SK-N-SH (cell line): ENCODE measurements at regions not wholly inside any gene's neighbourhood (a gene's known extent, or its start where the extent isn't known, plus 50 kb on each side); places are given as distances from the start of the nearest gene placed in this dataset.

ENCODE experiments used
- CTCF ChIA-PET: fragments of 300-600, 350-600 bp; formaldehyde crosslinking; extraction: SDS; loops from one replicate; lab custom pipeline; 2021; lab: Yijun Ruan, JAX
- POLR2A ChIA-PET: fragments of 350-600 bp; sonication (Branson Sonifier 250); formaldehyde crosslinking; extraction: SDS; loops from one replicate; lab custom pipeline; 2020; ENCODE audit warnings: antibody characterized with exemption, inconsistent platforms; lab: Yijun Ruan, JAX
- DNase-seq: peaks from one replicate; pipeline ENCODE4 v3.0.0; 2012
- H2AFZ ChIP-seq: fragments of 200-600 bp; sonication (generic); 2 replicates; pipeline ENCODE4 v1.8.1; 2016; ENCODE audit warnings: antibody characterized with exemption, mild to moderate bottlenecking, low read depth
- H3F3A ChIP-seq: fragments of 200-600 bp; sonication (generic); replicated peaks from 2 replicates; pipeline ENCODE3; 2016; ENCODE audit warnings: antibody characterized with exemption, mild to moderate bottlenecking; ENCODE audit not compliant: insufficient read depth
- H3K27ac ChIP-seq, 2 experiments: fragments of 200-500 bp in 1 of 2; fragments of 200-600 bp in 1 of 2; sonication (Bioruptor generic) in 1 of 2; sonication (generic), shearing (Covaris generic) in 1 of 2; 2 replicates each; pipeline versions ENCODE4 v1.5.1 to v1.6.1; 2014 to 2016; ENCODE audit warnings: low read depth in 2 of 2, inconsistent platforms in 1 of 2, low read length in 1 of 2, mild to moderate bottlenecking in 1 of 2, mixed read lengths in 1 of 2
- H3K27me3 ChIP-seq: fragments of 200-600 bp; sonication (generic), shearing (Covaris generic); 2 replicates; pipeline ENCODE4 v1.6.1; 2016; ENCODE audit warnings: mixed run types; ENCODE audit not compliant: insufficient read depth
- H3K36me3 ChIP-seq, 2 experiments: fragments of 200-500 bp in 1 of 2; fragments of 200-600 bp in 1 of 2; sonication (Bioruptor generic) in 1 of 2; sonication (generic) in 1 of 2; replicated peaks in 1 of 2; 2 replicates each; pipeline versions ENCODE3 to v1.5.1; 2014 to 2016; ENCODE audit warnings: low read length in 1 of 2, mild to moderate bottlenecking in 1 of 2; ENCODE audit not compliant: insufficient read depth in 2 of 2, control insufficient read depth in 1 of 2
- H3K4me1 ChIP-seq, 2 experiments: fragments of 200-500 bp in 1 of 2; fragments of 200-600 bp in 1 of 2; sonication (Bioruptor generic) in 1 of 2; sonication (generic), shearing (Covaris generic) in 1 of 2; 2 replicates each; pipeline versions ENCODE4 v1.5.1 to v1.6.1; 2014 to 2016; ENCODE audit warnings: low read depth in 1 of 2, low read length in 1 of 2, mixed run types in 1 of 2; ENCODE audit not compliant: insufficient read depth in 2 of 2, control insufficient read depth in 1 of 2
- H3K4me2 ChIP-seq: fragments of 200-600 bp; sonication (generic), shearing (Covaris generic); 2 replicates; pipeline ENCODE4 v1.6.1; 2017; ENCODE audit warnings: mixed run types
- H3K4me3 ChIP-seq, 2 experiments: fragments of 200-500 bp in 1 of 2; fragments of 200-600 bp in 1 of 2; sonication (Bioruptor generic) in 1 of 2; sonication (generic), shearing (Covaris generic) in 1 of 2; 2 replicates each; pipeline versions ENCODE4 v1.5.1 to v1.8.1; 2014 to 2016; ENCODE audit warnings: low read depth in 2 of 2, inconsistent platforms in 1 of 2, low read length in 1 of 2, mild to moderate bottlenecking in 1 of 2, mixed read lengths in 1 of 2, moderate library complexity in 1 of 2
- H3K79me2 ChIP-seq: fragments of 200-600 bp; sonication (generic); 2 replicates; pipeline ENCODE4 v1.8.1; 2017; ENCODE audit warnings: mild to moderate bottlenecking; ENCODE audit not compliant: insufficient read depth
- H3K9ac ChIP-seq: fragments of 200-600 bp; sonication (generic); 2 replicates; pipeline ENCODE4 v1.6.1; 2017; ENCODE audit warnings: mixed run types
- H3K9me2 ChIP-seq: fragments of 200-600 bp; sonication (generic); 2 replicates; pipeline ENCODE4 v1.6.1; 2017; ENCODE audit warnings: mixed run types
- H3K9me3 ChIP-seq: fragments of 200-600 bp; sonication (generic); 2 replicates; pipeline ENCODE4 v1.6.1; 2017; ENCODE audit warnings: mixed run types, mild to moderate bottlenecking, moderate library complexity
- H4K20me1 ChIP-seq: fragments of 200-600 bp; sonication (generic); 2 replicates; pipeline ENCODE4 v1.6.1; 2017; ENCODE audit warnings: mild to moderate bottlenecking, mixed run types; ENCODE audit not compliant: insufficient read depth
- EZH2phosphoT487 ChIP-seq: fragments of 200-600 bp; sonication (generic); IDR thresholded peaks from 2 replicates; pipeline ENCODE4 v1.6.1; 2017; ENCODE audit warnings: low read depth, mixed run types, mild to moderate bottlenecking, antibody characterized with exemption, moderate library complexity, borderline replicate concordance
- FOXJ3 ChIP-seq: sonication (generic); formaldehyde crosslinking; IDR thresholded peaks from 2 replicates; pipeline ENCODE4 v1.5.1; 2020; ENCODE audit warnings: mild to moderate bottlenecking, missing genetic modification reagents
- FOXM1 ChIP-seq: IDR thresholded peaks from 2 replicates; pipeline ENCODE4 v1.4.0; 2012; ENCODE audit warnings: low read depth, mild to moderate bottlenecking
- MEF2A ChIP-seq: IDR thresholded peaks from 2 replicates; pipeline ENCODE4 v1.4.0; 2012; ENCODE audit warnings: low read depth, borderline replicate concordance
- NFIC ChIP-seq: IDR thresholded peaks from 2 replicates; pipeline ENCODE4 v1.4.0; 2012; ENCODE audit warnings: borderline replicate concordance
- RXRA ChIP-seq: IDR thresholded peaks from 2 replicates; pipeline ENCODE4 v1.4.0; 2012; ENCODE audit warnings: low read depth, mild to moderate bottlenecking, borderline replicate concordance
- SIN3A ChIP-seq: IDR thresholded peaks from 2 replicates; pipeline ENCODE4 v1.6.1; 2012; ENCODE audit warnings: low read depth, mild to moderate bottlenecking, low read length, moderate library complexity, borderline replicate concordance
- SMC3 ChIP-seq: IDR thresholded peaks from 2 replicates; pipeline ENCODE4 v1.6.1; 2012; ENCODE audit warnings: low read depth, low read length, improper control_type of control experiment
- WGBS: methylation state at CpG from one replicate; pipeline ENCODE4 v1.1.6; 2017; ENCODE audit warnings: low lambda C conversion rate; 5-methylcytosine and 5-hydroxymethylcytosine counted together
- TF ChIP-seq, protein P1 (sequence below): fragments of 150-350 bp; IDR thresholded peaks from 2 replicates; pipeline ENCODE4 v1.6.1; 2017; ENCODE audit warnings: antibody characterized with exemption, low read length, low read depth, borderline replicate concordance
- TF ChIP-seq, protein P2 (sequence below): IDR thresholded peaks from 2 replicates; pipeline ENCODE4 v1.6.1; 2012; ENCODE audit warnings: mild to moderate bottlenecking, low read depth, low read length, moderate library complexity
- TF ChIP-seq, protein P3 (sequence below): IDR thresholded peaks from 2 replicates; pipeline ENCODE4; 2012
- TF ChIP-seq, protein P4 (sequence below): IDR thresholded peaks from 2 replicates; pipeline ENCODE4 v1.4.0; 2012; ENCODE audit warnings: low read depth

DNA sequence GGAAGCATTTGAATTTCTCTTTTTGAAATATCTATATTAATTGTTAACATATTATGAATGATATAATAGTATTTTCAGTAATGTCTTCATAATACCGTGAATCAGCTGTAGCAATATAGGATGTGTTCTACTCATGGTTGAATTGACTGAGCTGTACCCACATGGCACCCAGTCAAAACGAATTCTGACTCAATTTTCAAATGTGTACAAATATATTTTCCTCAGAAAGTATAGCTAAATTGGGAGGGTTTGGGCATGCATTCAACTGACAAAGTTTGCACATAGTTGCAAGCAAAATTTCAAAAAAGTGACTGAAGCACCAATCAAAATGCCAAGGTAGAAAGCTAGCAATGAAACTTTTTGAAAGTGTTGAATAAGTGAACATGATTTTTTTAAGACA lies 188.9 kb downstream of the NAF1 start:
- Histone ChIP-seq H3K9me2 (no peaks in the 10 kb centered on the region), H4K20me1 (no peaks in the 10 kb centered on the region), H3K4me3 (no peak overlapping the region), H3F3A (no peaks in the 10 kb centered on the region), H3K4me2 (no peak overlapping the region), H3K27ac (no peak overlapping the region), H3K79me2 (no peaks in the 10 kb centered on the region), H3K27me3 (no peaks in the 10 kb centered on the region), H3K9me3 (no peaks in the 10 kb centered on the region), H3K9ac (no peak overlapping the region), H2AFZ (no peak overlapping the region), H3K36me3 (no peaks in the 10 kb centered on the region), H3K4me1 (no peaks in the 10 kb centered on the region)
- CTCF ChIA-PET = interaction anchor here (0.6 kb wide), 1 partner anchor 20 kb away, joined by 3 read pairs; no protein-coding TSS in a partner anchor
- DNase-seq = no peak
- no peak for TF ChIP-seq SMC3
- no peak for TF ChIP-seq MEF2A
- TF ChIP-seq FOXM1 = no peak
- no peak for TF ChIP-seq RXRA
- TF ChIP-seq, protein P1, sequence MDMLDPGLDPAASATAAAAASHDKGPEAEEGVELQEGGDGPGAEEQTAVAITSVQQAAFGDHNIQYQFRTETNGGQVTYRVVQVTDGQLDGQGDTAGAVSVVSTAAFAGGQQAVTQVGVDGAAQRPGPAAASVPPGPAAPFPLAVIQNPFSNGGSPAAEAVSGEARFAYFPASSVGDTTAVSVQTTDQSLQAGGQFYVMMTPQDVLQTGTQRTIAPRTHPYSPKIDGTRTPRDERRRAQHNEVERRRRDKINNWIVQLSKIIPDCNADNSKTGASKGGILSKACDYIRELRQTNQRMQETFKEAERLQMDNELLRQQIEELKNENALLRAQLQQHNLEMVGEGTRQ = no peak
- no peak for TF ChIP-seq EZH2phosphoT487
- TF ChIP-seq, protein P2, sequence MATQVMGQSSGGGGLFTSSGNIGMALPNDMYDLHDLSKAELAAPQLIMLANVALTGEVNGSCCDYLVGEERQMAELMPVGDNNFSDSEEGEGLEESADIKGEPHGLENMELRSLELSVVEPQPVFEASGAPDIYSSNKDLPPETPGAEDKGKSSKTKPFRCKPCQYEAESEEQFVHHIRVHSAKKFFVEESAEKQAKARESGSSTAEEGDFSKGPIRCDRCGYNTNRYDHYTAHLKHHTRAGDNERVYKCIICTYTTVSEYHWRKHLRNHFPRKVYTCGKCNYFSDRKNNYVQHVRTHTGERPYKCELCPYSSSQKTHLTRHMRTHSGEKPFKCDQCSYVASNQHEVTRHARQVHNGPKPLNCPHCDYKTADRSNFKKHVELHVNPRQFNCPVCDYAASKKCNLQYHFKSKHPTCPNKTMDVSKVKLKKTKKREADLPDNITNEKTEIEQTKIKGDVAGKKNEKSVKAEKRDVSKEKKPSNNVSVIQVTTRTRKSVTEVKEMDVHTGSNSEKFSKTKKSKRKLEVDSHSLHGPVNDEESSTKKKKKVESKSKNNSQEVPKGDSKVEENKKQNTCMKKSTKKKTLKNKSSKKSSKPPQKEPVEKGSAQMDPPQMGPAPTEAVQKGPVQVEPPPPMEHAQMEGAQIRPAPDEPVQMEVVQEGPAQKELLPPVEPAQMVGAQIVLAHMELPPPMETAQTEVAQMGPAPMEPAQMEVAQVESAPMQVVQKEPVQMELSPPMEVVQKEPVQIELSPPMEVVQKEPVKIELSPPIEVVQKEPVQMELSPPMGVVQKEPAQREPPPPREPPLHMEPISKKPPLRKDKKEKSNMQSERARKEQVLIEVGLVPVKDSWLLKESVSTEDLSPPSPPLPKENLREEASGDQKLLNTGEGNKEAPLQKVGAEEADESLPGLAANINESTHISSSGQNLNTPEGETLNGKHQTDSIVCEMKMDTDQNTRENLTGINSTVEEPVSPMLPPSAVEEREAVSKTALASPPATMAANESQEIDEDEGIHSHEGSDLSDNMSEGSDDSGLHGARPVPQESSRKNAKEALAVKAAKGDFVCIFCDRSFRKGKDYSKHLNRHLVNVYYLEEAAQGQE = no peak
- TF ChIP-seq NFIC = no peak
- TF ChIP-seq SIN3A = no peak
- TF ChIP-seq, protein P3, sequence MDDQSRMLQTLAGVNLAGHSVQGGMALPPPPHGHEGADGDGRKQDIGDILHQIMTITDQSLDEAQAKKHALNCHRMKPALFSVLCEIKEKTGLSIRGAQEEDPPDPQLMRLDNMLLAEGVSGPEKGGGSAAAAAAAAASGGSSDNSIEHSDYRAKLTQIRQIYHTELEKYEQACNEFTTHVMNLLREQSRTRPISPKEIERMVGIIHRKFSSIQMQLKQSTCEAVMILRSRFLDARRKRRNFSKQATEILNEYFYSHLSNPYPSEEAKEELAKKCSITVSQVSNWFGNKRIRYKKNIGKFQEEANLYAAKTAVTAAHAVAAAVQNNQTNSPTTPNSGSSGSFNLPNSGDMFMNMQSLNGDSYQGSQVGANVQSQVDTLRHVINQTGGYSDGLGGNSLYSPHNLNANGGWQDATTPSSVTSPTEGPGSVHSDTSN = no peak
- TF ChIP-seq FOXJ3 (CRISPR knock-in tag) = no peak
- TF ChIP-seq, protein P4, sequence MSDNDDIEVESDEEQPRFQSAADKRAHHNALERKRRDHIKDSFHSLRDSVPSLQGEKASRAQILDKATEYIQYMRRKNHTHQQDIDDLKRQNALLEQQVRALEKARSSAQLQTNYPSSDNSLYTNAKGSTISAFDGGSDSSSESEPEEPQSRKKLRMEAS = no peak
- WGBS = 2% methylated on average over 2 of the region's 2 CpGs
- POLR2A ChIA-PET = no interaction called here
